Vagina (tissue), 2 donors: ENCODE measurements at regions not wholly inside any gene's neighbourhood (a gene's known extent, or its start where the extent isn't known, plus 50 kb on each side); places are given as distances from the start of the nearest gene placed in this dataset.

Experiments
- POLR2A ChIP-seq, 2 donors: fragments of 450-650 bp; IDR thresholded peaks; one replicate each; pipeline ENCODE4 v1.6.1; 2017; ENCODE audit warnings: antibody characterized with exemption in 2 of 2, mild to moderate bottlenecking in 2 of 2, moderate library complexity in 2 of 2
- POLR2AphosphoS5 ChIP-seq, 2 donors: sonication (generic); formaldehyde crosslinking; IDR thresholded peaks; one replicate each; pipeline ENCODE4 v1.9.0; 2017; ENCODE audit warnings: antibody characterized with exemption in 2 of 2, mild to moderate bottlenecking in 2 of 2, low read depth in 1 of 2; ENCODE audit not compliant: insufficient read depth in 1 of 2
- TF ChIP-seq, protein P1 (sequence below), 3 experiments: fragments of 450-650 bp in 2 of 3; fragments of 200-600 bp in 1 of 3; sonication (generic) in 1 of 3; IDR thresholded peaks; one replicate each; pipeline ENCODE4 v1.5.1; 2017 to 2019; ENCODE audit warnings: antibody characterized with exemption in 3 of 3, mild to moderate bottlenecking in 2 of 3, moderate library complexity in 2 of 3

DNA sequence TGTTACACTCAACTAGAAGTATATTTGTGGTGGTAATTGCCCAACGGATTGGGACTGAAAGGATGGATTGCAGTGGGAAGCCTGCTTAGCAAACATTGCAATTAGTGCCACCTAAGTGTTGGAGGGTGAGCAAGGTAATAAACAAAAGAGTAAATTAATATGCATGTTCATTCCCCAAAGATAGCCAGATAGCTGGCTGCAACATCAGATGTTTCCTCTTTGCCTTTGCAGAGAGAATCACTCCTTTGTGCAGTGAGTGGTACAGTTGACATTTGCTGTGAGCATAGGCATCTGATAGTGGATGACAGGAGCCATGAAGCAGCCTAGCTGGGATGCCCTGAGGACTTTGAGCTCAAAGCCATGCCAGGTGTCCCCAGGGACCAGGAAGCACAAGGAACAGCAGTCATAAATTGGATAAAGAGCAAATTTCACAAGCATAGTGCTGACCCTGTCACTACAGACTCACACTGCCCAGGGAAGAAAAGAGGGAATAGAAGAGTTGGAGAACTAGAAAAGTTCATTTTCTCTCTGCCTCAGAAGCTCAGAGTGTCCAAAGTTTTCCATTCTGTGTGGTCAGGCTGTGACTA is 336.1 kb upstream of the SLC30A5 start:
- TF ChIP-seq, protein P1, sequence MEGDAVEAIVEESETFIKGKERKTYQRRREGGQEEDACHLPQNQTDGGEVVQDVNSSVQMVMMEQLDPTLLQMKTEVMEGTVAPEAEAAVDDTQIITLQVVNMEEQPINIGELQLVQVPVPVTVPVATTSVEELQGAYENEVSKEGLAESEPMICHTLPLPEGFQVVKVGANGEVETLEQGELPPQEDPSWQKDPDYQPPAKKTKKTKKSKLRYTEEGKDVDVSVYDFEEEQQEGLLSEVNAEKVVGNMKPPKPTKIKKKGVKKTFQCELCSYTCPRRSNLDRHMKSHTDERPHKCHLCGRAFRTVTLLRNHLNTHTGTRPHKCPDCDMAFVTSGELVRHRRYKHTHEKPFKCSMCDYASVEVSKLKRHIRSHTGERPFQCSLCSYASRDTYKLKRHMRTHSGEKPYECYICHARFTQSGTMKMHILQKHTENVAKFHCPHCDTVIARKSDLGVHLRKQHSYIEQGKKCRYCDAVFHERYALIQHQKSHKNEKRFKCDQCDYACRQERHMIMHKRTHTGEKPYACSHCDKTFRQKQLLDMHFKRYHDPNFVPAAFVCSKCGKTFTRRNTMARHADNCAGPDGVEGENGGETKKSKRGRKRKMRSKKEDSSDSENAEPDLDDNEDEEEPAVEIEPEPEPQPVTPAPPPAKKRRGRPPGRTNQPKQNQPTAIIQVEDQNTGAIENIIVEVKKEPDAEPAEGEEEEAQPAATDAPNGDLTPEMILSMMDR (IDR thresholded peaks at IDR 0.05) = no peak
- no peak for TF ChIP-seq POLR2AphosphoS5 (IDR thresholded peaks at IDR 0.05; ENCODE audit: insufficient read depth in 1 of 2, low read depth in 1 of 2)
- TF ChIP-seq POLR2A (IDR thresholded peaks at IDR 0.05) = no peak
